Heart left ventricle (tissue), 16 donors: ENCODE measurements at regions not wholly inside any gene's neighbourhood (a gene's known extent, or its start where the extent isn't known, plus 50 kb on each side); places are given as distances from the start of the nearest gene placed in this dataset.

Experiments
- ATAC-seq, 4 donors: fragments of 200-7000 bp; cut with Tn5 transposase; one replicate each; pipeline ENCODE4 v1.9.1; 2020 to 2022; ENCODE audit warnings: moderate library complexity in 4 of 4, mild to moderate bottlenecking in 3 of 4, moderate number of reproducible peaks in 1 of 4
- DNase-seq, 5 donors: peaks; one replicate each; pipeline ENCODE4 v3.0.0-alpha.2; 2020
- H3K27ac ChIP-seq, 12 donors: fragments of 200-600 bp; sonication (generic) in 4 of 12; one replicate each; pipeline versions ENCODE4 v1.5.0 to v1.8.0; 2016 to 2022; ENCODE audit warnings: mild to moderate bottlenecking in 2 of 12
- H3K27me3 ChIP-seq, 9 donors: fragments of 200-600 bp; sonication (generic) in 2 of 9; one replicate each; pipeline versions ENCODE4 v1.5.1 to v1.8.0; 2016 to 2022; ENCODE audit warnings: mild to moderate bottlenecking in 3 of 9
- H3K36me3 ChIP-seq, 9 donors: fragments of 200-600 bp; sonication (generic) in 2 of 9; one replicate each; pipeline versions ENCODE4 v1.5.0 to v1.8.0; 2018 to 2022; ENCODE audit warnings: mild to moderate bottlenecking in 2 of 9
- H3K4me1 ChIP-seq, 12 donors: fragments of 200-600 bp; sonication (generic) in 4 of 12; one replicate each; pipeline versions ENCODE4 v1.5.0 to v1.8.0; 2016 to 2022; ENCODE audit warnings: mild to moderate bottlenecking in 3 of 12
- H3K4me3 ChIP-seq, 12 donors: fragments of 200-600 bp; sonication (generic) in 4 of 12; one replicate each; pipeline versions ENCODE4 v1.5.0 to v1.8.0; 2017 to 2022; ENCODE audit warnings: mild to moderate bottlenecking in 9 of 12, moderate library complexity in 4 of 12
- H3K9me3 ChIP-seq, 12 donors: fragments of 200-600 bp; sonication (generic) in 4 of 12; one replicate each; pipeline versions ENCODE4 v1.5.0 to v1.8.0; 2016 to 2022; ENCODE audit warnings: mild to moderate bottlenecking in 1 of 12
- POLR2A ChIP-seq, 2 donors: fragments of 450-650 bp; IDR thresholded peaks; one replicate each; pipeline ENCODE4 v1.6.1; 2017; ENCODE audit warnings: antibody characterized with exemption in 2 of 2, mild to moderate bottlenecking in 2 of 2, moderate library complexity in 2 of 2
- WGBS, 4 donors: extraction: QIAGEN DNeasy Blood & Tissue Kit in 2 of 4; methylation state at CpG; one replicate each; pipeline versions ENCODE4 v1.1.5 to v1.1.7; 2013 to 2018; 5-methylcytosine and 5-hydroxymethylcytosine counted together
- intact Hi-C, 10 donors: fragments of 100-400 bp; cut with DNase I; formaldehyde crosslinking; loops; one replicate each; pipeline versions ENCODE4 v1.11.1 to v1.14.2; 2022
- TF ChIP-seq, protein P1 (sequence below), 12 donors: fragments of 200-600 bp; sonication (generic) in 4 of 12; IDR thresholded peaks; one replicate each; pipeline versions ENCODE4 v1.5.0 to v1.8.0; 2018 to 2022; ENCODE audit warnings: antibody characterized with exemption in 12 of 12, mild to moderate bottlenecking in 5 of 12
- donor health status: ischemic (EF 13 %, LVEDD 7.1; RV severe dilation, severe dysfunction).
- donor health status: healthy with polysubstance abuse.
- donor health status: DM: no; HTN: yes; CAD: no.
- donor health status: DM: no; HTN: no; CAD: no.
- donor health status: ischemic (EF 25% LVEDD 6.9; RV normal size, moderate dysfunction).
- donor health status: ischemic (EF 25% LVEDD 5.7; RV mildly dilated, moderate dysfunction).
- donor health status: healthy.
- donor health status: DM: yes; HTN: yes; CAD: no.
- donor health status: ischemic (EF 35%, LVEDD 5.7; RV mildly dilated, moderate dysfunction).
- donor health status: nonischemic (EF 11% LVEDD 7.7; RV severe dilation, severe dysfunction).
- donor health status: DM: yes; HTN: yes; CAD: no.
- donor health status: PGD.
- donor health status: ischemic (EF 29% LVEDD 5.4; RV normal size, mild dysfunction).
- donor health status: nonischemic (EF 23%, LVEDD 6.1; RV moderate dilation, normal function).

DNA sequence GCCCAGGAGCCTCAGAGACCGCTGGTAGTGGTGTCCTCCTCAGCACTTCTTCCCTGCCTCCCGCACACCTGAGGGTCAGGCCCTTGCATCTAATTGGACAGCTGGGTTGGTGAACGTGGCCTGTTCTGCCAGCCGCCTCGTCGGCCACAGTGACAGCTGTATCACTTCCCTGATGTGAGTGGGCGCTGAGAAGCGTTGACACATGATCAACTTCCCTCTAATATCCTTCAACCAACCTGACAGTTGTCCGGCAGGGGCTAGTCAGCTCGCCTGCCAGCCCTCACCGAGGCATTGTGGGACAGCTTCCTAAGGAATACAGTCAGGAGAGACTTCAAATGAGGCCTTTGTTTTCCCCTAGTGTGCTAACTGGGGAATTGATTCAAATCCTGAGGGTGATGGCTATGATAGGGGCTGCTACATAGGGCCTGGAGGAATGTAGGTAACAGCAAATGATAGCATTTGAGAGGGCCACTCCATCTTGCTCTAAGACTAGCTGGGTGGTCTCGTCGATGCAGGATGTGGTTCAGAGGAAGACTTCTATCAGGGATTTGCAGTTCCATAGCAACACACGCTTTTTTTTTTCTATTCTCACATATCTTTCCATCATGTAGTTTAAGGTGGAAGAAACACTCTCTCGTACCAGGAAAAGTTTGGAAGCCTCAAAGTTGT is 230.8 kb downstream of the TSHZ3 start:
- intact Hi-C loops = no loop called here
- TF ChIP-seq, protein P1, sequence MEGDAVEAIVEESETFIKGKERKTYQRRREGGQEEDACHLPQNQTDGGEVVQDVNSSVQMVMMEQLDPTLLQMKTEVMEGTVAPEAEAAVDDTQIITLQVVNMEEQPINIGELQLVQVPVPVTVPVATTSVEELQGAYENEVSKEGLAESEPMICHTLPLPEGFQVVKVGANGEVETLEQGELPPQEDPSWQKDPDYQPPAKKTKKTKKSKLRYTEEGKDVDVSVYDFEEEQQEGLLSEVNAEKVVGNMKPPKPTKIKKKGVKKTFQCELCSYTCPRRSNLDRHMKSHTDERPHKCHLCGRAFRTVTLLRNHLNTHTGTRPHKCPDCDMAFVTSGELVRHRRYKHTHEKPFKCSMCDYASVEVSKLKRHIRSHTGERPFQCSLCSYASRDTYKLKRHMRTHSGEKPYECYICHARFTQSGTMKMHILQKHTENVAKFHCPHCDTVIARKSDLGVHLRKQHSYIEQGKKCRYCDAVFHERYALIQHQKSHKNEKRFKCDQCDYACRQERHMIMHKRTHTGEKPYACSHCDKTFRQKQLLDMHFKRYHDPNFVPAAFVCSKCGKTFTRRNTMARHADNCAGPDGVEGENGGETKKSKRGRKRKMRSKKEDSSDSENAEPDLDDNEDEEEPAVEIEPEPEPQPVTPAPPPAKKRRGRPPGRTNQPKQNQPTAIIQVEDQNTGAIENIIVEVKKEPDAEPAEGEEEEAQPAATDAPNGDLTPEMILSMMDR (IDR thresholded peaks at IDR 0.05) = no peak
- TF ChIP-seq POLR2A (IDR thresholded peaks at IDR 0.05) = no peak
- peaks cover 0 to 12% (median 0%) of the 10 kb centered on the region in 12 donors for H3K4me1 ChIP-seq
- no peak overlapping the region for H3K4me3 ChIP-seq
- peak in 3 of 4 donors; percentile 39 to 61 (median 48) for ATAC-seq
- peak overlapping the region in 1 of 12 donors; percentile 7 for H3K27ac ChIP-seq
- no peaks in the 10 kb centered on the region for H3K9me3 ChIP-seq
- 22 to 43% (median 29%) methylated on average over 7 to 15 of the region's 15 CpGs for WGBS, 4 donors
- peak in 3 of 5 donors; percentile 18 to 38 (median 29) for DNase-seq
- no peaks in the 10 kb centered on the region for H3K36me3 ChIP-seq
- H3K27me3 ChIP-seq = peaks cover 0 to 10% (median 0%) of the 10 kb centered on the region in 9 donors

DNA sequence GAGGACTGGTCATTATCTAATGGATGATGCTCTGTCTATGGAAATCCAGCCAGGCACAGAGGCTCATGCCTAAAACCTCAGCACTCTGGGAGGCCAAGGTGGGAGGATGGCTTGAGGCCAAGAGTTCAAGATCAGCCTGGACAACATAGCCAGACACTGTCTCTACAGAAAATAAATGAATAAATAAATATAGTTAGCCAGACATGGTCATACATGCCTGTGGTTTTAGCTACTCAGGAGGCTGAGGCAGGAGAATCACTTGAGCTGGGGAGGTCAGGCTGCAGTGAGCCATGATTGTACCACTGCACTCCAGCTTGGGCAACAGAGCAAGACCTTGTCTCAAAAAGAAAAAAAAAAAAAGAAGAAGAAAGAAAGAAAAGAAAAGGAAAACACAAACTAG is 234.7 kb downstream of the TSHZ3 start:
- intact Hi-C loops = no loop called here
- peaks cover 0 to 11% (median 0%) of the 10 kb centered on the region in 12 donors for H3K4me1 ChIP-seq

DNA sequence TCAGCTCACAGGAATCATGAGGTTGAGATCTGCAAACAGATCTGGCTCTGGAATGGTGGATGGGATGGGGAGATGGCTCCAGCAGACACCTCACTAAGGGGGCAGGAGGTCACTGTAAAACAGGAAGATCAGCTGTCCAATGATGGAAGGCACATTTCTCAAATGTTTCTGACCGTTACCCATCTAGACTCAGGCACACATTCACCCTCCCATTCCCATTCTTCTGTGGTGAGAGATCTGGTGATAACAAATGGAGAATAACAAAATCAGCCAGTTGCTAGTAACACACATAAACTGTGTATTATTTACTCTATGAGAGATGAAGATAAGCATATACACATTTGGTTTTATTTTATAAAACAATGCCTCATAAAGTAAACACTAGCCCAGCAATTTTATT is 235.9 kb downstream of the TSHZ3 start:
- 30 to 41% (median 31%) methylated on average over 1 of the region's 1 CpG for WGBS, 4 donors
- Histone ChIP-seq H3K4me1 (peaks cover 0 to 4% (median 0%) of the 10 kb centered on the region in 12 donors), H3K27ac (no peak overlapping the region), H3K27me3 (peaks cover 0 to 30% (median 9%) of the 10 kb centered on the region in 9 donors), H3K36me3 (no peaks in the 10 kb centered on the region), H3K9me3 (no peaks in the 10 kb centered on the region), H3K4me3 (no peak overlapping the region)
- no peak for TF ChIP-seq POLR2A (IDR thresholded peaks at IDR 0.05)
- TF ChIP-seq, protein P1 (IDR thresholded peaks at IDR 0.05) = no peak
- no peak for DNase-seq
- ATAC-seq = no peak
- intact Hi-C loops = no loop called here

More for the DNA sequence above, 234.7 kb downstream of the TSHZ3 start:
- DNase-seq (no peak), ATAC-seq (no peak)
- Histone ChIP-seq H3K27me3 (peaks cover 0 to 23% (median 9%) of the 10 kb centered on the region in 9 donors), H3K9me3 (no peaks in the 10 kb centered on the region), H3K4me3 (no peak overlapping the region), H3K27ac (no peak overlapping the region), H3K36me3 (no peaks in the 10 kb centered on the region)
- TF ChIP-seq, protein P1 (IDR thresholded peaks at IDR 0.05) = no peak
- TF ChIP-seq POLR2A (IDR thresholded peaks at IDR 0.05) = no peak

DNA sequence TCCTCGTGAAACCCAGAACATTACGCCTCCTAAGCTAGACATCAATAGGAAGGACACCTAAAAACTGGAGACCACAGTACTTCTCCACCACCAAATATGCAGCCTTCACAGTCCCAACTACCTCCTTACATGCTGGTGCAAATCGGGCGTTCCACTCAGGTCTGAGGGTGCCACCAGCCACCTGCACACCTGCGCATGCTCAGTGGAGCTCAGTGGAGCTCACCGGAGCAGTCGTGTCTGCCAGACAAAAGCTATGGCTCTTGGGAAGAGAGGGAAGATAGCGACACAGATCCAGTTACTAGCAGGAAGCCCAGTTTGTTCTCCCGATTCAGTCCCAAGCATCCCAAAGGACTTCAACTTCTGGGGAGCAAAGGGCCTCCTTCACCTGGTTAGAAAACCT is 237.1 kb downstream of the TSHZ3 start:
- Histone ChIP-seq H3K4me3 (no peak overlapping the region), H3K27ac (no peak overlapping the region), H3K4me1 (no peaks in the 10 kb centered on the region), H3K36me3 (no peaks in the 10 kb centered on the region), H3K27me3 (peaks cover 0 to 30% (median 7%) of the 10 kb centered on the region in 9 donors), H3K9me3 (no peaks in the 10 kb centered on the region)
- ATAC-seq = no peak
- DNase-seq = no peak
- 76 to 80% (median 78%) methylated on average over 9 of the region's 9 CpGs for WGBS, 4 donors
- intact Hi-C loops = no loop called here
- TF ChIP-seq, protein P1 (IDR thresholded peaks at IDR 0.05) = no peak
- TF ChIP-seq POLR2A (IDR thresholded peaks at IDR 0.05) = no peak
